ENCODE measurements at regions not wholly inside any gene's neighbourhood (a gene's known extent, or its start where the extent isn't known, plus 50 kb on each side); places are given as distances from the start of the nearest gene placed in this dataset.

GRCh38 chr3:6542795-6543194 lies 318.1 kb upstream of the GRM7 start:
- TF ChIP-seq CTCF (IDR thresholded peaks at IDR 0.05; ENCODE audit: unreplicated experiment), result no peak
- Mint-ChIP-seq H3K9me3 (ENCODE audit: unreplicated experiment) (peaks cover 9% of the 10 kb centered on the region), H3K4me3 (ENCODE audit: unreplicated experiment) (no peak overlapping the region), H3K36me3 (ENCODE audit: low read depth, unreplicated experiment) (peaks cover 9% of the 10 kb centered on the region), H3K27ac (ENCODE audit: unreplicated experiment) (no peak overlapping the region), H3K27me3 (ENCODE audit: unreplicated experiment) (no peaks in the 10 kb centered on the region), H3K4me1 (ENCODE audit: unreplicated experiment) (no peaks in the 10 kb centered on the region)
- DNase-seq (ENCODE audit: low spot score), result no peak

GRCh38 chr3:6549296-6549695 lies 311.6 kb upstream of the GRM7 start:
- no peak for DNase-seq (ENCODE audit: low spot score)
- Mint-ChIP-seq H3K27ac (ENCODE audit: unreplicated experiment) (no peak overlapping the region), H3K9me3 (ENCODE audit: unreplicated experiment) (peaks cover 7% of the 10 kb centered on the region), H3K4me1 (ENCODE audit: unreplicated experiment) (no peaks in the 10 kb centered on the region), H3K4me3 (ENCODE audit: unreplicated experiment) (no peak overlapping the region), H3K27me3 (ENCODE audit: unreplicated experiment) (no peaks in the 10 kb centered on the region), H3K36me3 (ENCODE audit: low read depth, unreplicated experiment) (peaks cover 14% of the 10 kb centered on the region)
- no peak for TF ChIP-seq CTCF (IDR thresholded peaks at IDR 0.05; ENCODE audit: unreplicated experiment)

DNA sequence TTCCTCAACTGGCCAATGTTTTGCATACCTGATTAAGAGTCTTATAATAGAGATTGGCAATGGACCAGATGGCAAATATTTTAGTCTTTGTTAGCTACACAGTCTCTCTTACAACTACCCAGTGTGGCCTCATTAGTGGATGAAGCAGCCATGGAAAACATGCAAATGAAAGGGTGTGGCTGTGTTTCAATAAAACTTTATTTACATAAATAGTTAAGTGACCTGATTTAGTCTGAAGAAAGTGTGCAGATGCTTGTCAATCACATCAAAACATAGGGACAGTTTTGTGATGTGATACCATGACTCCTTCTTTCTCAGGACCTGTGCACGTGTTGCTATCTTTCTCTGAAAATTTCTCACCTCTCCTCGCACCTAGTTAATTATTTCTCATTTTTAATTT lies 309.8 kb upstream of the GRM7 start:
- TF ChIP-seq CTCF (IDR thresholded peaks at IDR 0.05; ENCODE audit: unreplicated experiment), result no peak
- DNase-seq (ENCODE audit: low spot score), result no peak
- H3K27me3 Mint-ChIP-seq (ENCODE audit: unreplicated experiment), result no peaks in the 10 kb centered on the region
- peaks cover 14% of the 10 kb centered on the region for H3K36me3 Mint-ChIP-seq (ENCODE audit: low read depth, unreplicated experiment)
- no peaks in the 10 kb centered on the region for H3K4me1 Mint-ChIP-seq (ENCODE audit: unreplicated experiment)
- H3K4me3 Mint-ChIP-seq (ENCODE audit: unreplicated experiment), result no peak overlapping the region
- H3K27ac Mint-ChIP-seq (ENCODE audit: unreplicated experiment), result no peak overlapping the region
- peaks cover 7% of the 10 kb centered on the region for H3K9me3 Mint-ChIP-seq (ENCODE audit: unreplicated experiment)

DNA sequence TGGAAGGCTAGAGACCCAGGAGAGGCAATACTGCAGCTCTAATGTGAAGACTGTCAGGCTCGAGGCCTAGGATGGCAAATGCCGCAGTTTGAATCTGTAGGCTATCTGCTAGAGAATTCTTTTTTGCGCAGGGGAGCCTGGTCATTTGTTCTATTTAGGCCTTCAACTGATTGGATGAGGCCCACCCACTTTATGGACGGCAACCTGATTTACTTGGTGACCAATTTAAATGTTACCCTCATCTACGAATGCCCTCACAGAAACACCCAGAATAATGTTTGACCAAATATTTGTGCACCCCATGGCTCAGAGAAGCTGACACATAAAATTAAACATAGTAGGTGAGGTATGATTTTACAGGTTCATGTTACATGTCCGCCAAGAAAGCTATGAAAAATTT lies 300.7 kb upstream of the GRM7 start:
- DNase-seq (ENCODE audit: low spot score), result no peak
- Mint-ChIP-seq H3K36me3 (ENCODE audit: low read depth, unreplicated experiment) (peaks cover 7% of the 10 kb centered on the region), H3K4me3 (ENCODE audit: unreplicated experiment) (no peak overlapping the region), H3K27ac (ENCODE audit: unreplicated experiment) (no peak overlapping the region), H3K4me1 (ENCODE audit: unreplicated experiment) (no peaks in the 10 kb centered on the region), H3K9me3 (ENCODE audit: unreplicated experiment) (peaks cover 3% of the 10 kb centered on the region), H3K27me3 (ENCODE audit: unreplicated experiment) (no peaks in the 10 kb centered on the region)
- no peak for TF ChIP-seq CTCF (IDR thresholded peaks at IDR 0.05; ENCODE audit: unreplicated experiment)

DNA sequence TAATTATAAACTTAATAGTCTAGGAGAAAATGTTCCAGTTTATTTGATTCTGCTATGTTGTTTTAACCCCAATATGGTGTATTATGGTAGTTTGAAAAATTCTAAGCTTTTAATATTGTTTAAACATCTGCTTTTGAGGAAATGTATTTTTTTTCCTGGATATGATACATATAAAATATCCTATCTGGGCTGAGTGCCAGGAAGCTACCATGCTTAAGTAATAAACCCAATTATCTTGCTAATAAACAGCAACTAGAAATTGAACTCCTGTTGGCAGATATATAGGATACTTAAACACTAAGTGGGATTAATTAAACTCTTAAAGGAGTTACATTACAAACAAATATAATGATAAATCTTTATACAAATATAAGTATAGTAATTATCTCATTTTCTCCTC lies 293.7 kb upstream of the GRM7 start:
- Mint-ChIP-seq H3K4me3 (ENCODE audit: unreplicated experiment) (no peak overlapping the region), H3K4me1 (ENCODE audit: unreplicated experiment) (no peaks in the 10 kb centered on the region), H3K9me3 (ENCODE audit: unreplicated experiment) (peaks cover 4% of the 10 kb centered on the region), H3K36me3 (ENCODE audit: low read depth, unreplicated experiment) (peaks cover 7% of the 10 kb centered on the region), H3K27me3 (ENCODE audit: unreplicated experiment) (no peaks in the 10 kb centered on the region), H3K27ac (ENCODE audit: unreplicated experiment) (no peak overlapping the region)
- TF ChIP-seq CTCF (IDR thresholded peaks at IDR 0.05; ENCODE audit: unreplicated experiment), result no peak
- no peak for DNase-seq (ENCODE audit: low spot score)
